ENCODE measurements at regions not wholly inside any gene's neighbourhood (a gene's known extent, or its start where the extent isn't known, plus 50 kb on each side); places are given as distances from the start of the nearest gene placed in this dataset.
A peak's percentile ranks its signal among the peaks of the same experiment; 100 is the strongest.

DNA sequence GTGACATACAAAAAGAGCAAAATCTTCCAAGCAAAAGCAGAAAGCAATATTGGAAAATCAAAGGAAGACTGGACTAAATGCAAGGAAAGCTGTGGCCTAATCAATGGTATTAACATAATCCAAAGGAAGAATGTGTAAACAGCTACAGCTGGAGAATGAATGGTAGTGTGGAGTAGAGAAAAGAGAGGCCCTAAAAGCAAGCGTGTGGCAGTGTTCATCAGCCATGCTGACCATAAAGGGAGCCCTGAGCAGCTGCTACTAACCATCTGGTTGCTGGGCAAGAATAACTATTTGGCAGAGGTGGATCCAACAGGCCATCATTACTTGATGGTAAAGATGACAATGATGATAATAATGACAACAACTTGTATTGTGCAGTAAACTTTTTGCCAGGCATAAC is 148.5 kb upstream of the BEND6 start:
- ChIA-PET SMC1A (ENCODE audit: uncharacterized antibody, unreplicated experiment) (interaction anchor here (0.7 to 2.5 kb wide), 9 partner anchors 9 to 96 kb away, joined by 3 to 14 read pairs (median 4); no protein-coding TSS in a partner anchor), RAD21 (ENCODE audit: unreplicated experiment) (interaction anchor here (0.9 to 1.9 kb wide), 3 partner anchors 13 to 38 kb away, joined by 3 to 5 read pairs (median 3); no protein-coding TSS in a partner anchor), POLR2A (interaction anchor here (1.1 to 1.5 kb wide), 2 partner anchors 8 to 9 kb away, joined by 8 to 9 read pairs; no protein-coding TSS in a partner anchor), CTCF (interaction anchor here (0.9 to 2.6 kb wide), 6 partner anchors 9 to 45 kb away, joined by 3 to 8 read pairs (median 4); no protein-coding TSS in a partner anchor)
- Histone ChIP-seq H3K79me2 (ENCODE audit: control insufficient read depth, insufficient read depth, low read length) (peaks cover 91% of the 10 kb centered on the region), H3K4me2 (ENCODE audit: control insufficient read depth, insufficient read depth) (no peak overlapping the region), H3K9ac (ENCODE audit: control insufficient read depth, insufficient read depth, low read length) (no peak overlapping the region), H3K36me3 (ENCODE audit: control insufficient read depth in 2 of 2, insufficient read depth in 2 of 2, low read length in 1 of 2) (peaks cover 1 to 2% of the 10 kb centered on the region in 2 experiments; a peak in 2 of 4 replicates), H4K20me1 (ENCODE audit: control insufficient read depth, insufficient read depth) (no peaks in the 10 kb centered on the region), H2AFZ (ENCODE audit: control insufficient read depth, low read depth, low read length) (no peak overlapping the region), H3K4me3 (no peak overlapping the region), H3K27me3 (replicated peaks in 1 of 2; ENCODE audit: control insufficient read depth in 2 of 2, insufficient read depth in 2 of 2, low read length in 1 of 2) (no peaks in the 10 kb centered on the region), H3K4me1 (ENCODE audit: control insufficient read depth, insufficient read depth, low read length) (peaks cover 29% of the 10 kb centered on the region), H3K9me3 (replicated peaks; ENCODE audit: control insufficient read depth, insufficient read depth, low read length) (no peaks in the 10 kb centered on the region; the same call in 1 of the 3 replicates), H3K27ac (ENCODE audit: control insufficient read depth, insufficient read depth) (no peak overlapping the region)
- intact Hi-C loops (cut with micrococcal nuclease; ENCODE audit: unreplicated experiment) (no loop called here), in situ Hi-C loops (cut with MboI) (no loop called here)
- peak; percentile 62 for ATAC-seq
- TF ChIP-seq, protein P1, sequence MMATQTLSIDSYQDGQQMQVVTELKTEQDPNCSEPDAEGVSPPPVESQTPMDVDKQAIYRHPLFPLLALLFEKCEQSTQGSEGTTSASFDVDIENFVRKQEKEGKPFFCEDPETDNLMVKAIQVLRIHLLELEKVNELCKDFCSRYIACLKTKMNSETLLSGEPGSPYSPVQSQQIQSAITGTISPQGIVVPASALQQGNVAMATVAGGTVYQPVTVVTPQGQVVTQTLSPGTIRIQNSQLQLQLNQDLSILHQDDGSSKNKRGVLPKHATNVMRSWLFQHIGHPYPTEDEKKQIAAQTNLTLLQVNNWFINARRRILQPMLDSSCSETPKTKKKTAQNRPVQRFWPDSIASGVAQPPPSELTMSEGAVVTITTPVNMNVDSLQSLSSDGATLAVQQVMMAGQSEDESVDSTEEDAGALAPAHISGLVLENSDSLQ (IDR thresholded peaks at IDR 0.05), result no peak
- TF ChIP-seq BACH1 (IDR thresholded peaks at IDR 0.05; ENCODE audit: borderline replicate concordance), result no peak
- no peak for TF ChIP-seq NFXL1 (IDR thresholded peaks at IDR 0.05; ENCODE audit: borderline replicate concordance)
- TF ChIP-seq SMAD1 (IDR thresholded peaks at IDR 0.05; ENCODE audit: low read depth, partially characterized antibody), result no peak
- no peak for TF ChIP-seq CREM (IDR thresholded peaks at IDR 0.05; ENCODE audit: low read depth)
- no peak for TF ChIP-seq POLR2AphosphoS2 (IDR thresholded peaks at IDR 0.05; ENCODE audit: low read depth, low read length)
- TF ChIP-seq FOXM1 (IDR thresholded peaks at IDR 0.05; ENCODE audit: low read depth, low read length), result no peak
- no peak for TF ChIP-seq RFX5 (IDR thresholded peaks at IDR 0.05; ENCODE audit: low read depth, low read length)
- TF ChIP-seq SMAD5 (IDR thresholded peaks at IDR 0.05; ENCODE audit: low read depth), result no peak
- no peak for TF ChIP-seq SMC3 (IDR thresholded peaks at IDR 0.05; ENCODE audit: borderline replicate concordance, low read length)
- no peak for TF ChIP-seq KLF5 (IDR thresholded peaks at IDR 0.05; ENCODE audit: partially characterized antibody)
- TF ChIP-seq HCFC1 (IDR thresholded peaks at IDR 0.05; ENCODE audit: low read length), result no peak
- DNase-seq (ENCODE audit: low read depth, low spot score), result no peak
- BruUV-seq (replicated peaks), result no TSS peak
- no peak for FAIRE-seq
- WGBS (ENCODE audit: insufficient coverage, insufficient replicate concordance, low lambda C conversion rate, missing lambda C conversion rate), result 6% methylated on average over 1 of the region's 1 CpG
